ENCODE measurements at regions not wholly inside any gene's neighbourhood (a gene's known extent, or its start where the extent isn't known, plus 50 kb on each side); places are given as distances from the start of the nearest gene placed in this dataset.

DNA sequence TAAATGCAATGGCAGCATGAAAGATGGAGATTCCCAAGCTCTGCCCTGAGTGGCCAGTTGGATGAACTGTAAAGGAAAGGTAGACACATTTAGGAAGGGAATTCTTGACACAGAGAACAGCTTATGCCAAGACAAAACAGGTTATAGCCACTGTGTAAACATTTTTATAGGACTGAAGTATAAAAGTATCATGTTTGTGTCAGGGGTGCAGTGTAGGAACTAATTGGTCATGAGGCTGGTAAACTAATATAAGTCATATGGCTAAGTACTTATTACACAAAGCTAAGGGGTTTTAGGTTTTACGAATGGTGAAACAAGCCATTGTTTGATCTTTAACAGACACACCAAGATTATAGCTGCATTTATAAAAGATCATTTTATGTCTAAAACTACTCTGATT is 207.7 kb upstream of the SLC16A7 start:
- Histone ChIP-seq H3K9me3 (ENCODE audit: low read length) (no peaks in the 10 kb centered on the region; the same call in 1 of the 2 replicates), H3K79me2 (ENCODE audit: insufficient read depth, low read length) (no peaks in the 10 kb centered on the region), H3K27me3 (ENCODE audit: control insufficient read depth in 1 of 2, insufficient read depth in 2 of 2, low read length in 2 of 2) (no peaks in the 10 kb centered on the region; a peak in 1 of 5 replicates), H3K4me3 (replicated peaks in 1 of 3; ENCODE audit: insufficient read depth in 1 of 3, low read depth in 2 of 3, low read length in 3 of 3) (no peak overlapping the region), H2AFZ (ENCODE audit: low read length) (no peak overlapping the region), H3K27ac (ENCODE audit: extremely low read length, insufficient read depth, low read length) (no peak overlapping the region), H3K36me3 (replicated peaks in 1 of 2; ENCODE audit: control insufficient read depth in 1 of 2, insufficient read depth in 2 of 2, low read length in 2 of 2) (no peaks in the 10 kb centered on the region), H3K4me1 (ENCODE audit: insufficient read depth, low read length) (no peaks in the 10 kb centered on the region), H4K20me1 (ENCODE audit: insufficient read depth, low read length) (no peaks in the 10 kb centered on the region), H3K4me2 (ENCODE audit: low read depth, low read length) (no peak overlapping the region), H3K9ac (ENCODE audit: insufficient read depth, low read depth, low read length) (no peak overlapping the region)
- no TSS peak for BruUV-seq (replicated peaks)
- 5% methylated on average over 1 of the region's 1 CpG for WGBS (ENCODE audit: low lambda C conversion rate)
- intact Hi-C loops (cut with micrococcal nuclease; ENCODE audit: unreplicated experiment) (no loop called here), in situ Hi-C loops (cut with HindIII; ENCODE audit: extremely low pct_ligation_motif_present, low pct_unique_long_range_greater_than_20kb) (no loop called here)
- CTCF ChIA-PET (ENCODE audit: low intra/inter-chr PET ratio, low total read pairs) = no interaction called here
- no peak for FAIRE-seq
- POLR2A ChIA-PET = no interaction called here
- ATAC-seq = no peak
- no peak for DNase-seq (ENCODE audit: low spot score)
- TF ChIP-seq, protein P1, sequence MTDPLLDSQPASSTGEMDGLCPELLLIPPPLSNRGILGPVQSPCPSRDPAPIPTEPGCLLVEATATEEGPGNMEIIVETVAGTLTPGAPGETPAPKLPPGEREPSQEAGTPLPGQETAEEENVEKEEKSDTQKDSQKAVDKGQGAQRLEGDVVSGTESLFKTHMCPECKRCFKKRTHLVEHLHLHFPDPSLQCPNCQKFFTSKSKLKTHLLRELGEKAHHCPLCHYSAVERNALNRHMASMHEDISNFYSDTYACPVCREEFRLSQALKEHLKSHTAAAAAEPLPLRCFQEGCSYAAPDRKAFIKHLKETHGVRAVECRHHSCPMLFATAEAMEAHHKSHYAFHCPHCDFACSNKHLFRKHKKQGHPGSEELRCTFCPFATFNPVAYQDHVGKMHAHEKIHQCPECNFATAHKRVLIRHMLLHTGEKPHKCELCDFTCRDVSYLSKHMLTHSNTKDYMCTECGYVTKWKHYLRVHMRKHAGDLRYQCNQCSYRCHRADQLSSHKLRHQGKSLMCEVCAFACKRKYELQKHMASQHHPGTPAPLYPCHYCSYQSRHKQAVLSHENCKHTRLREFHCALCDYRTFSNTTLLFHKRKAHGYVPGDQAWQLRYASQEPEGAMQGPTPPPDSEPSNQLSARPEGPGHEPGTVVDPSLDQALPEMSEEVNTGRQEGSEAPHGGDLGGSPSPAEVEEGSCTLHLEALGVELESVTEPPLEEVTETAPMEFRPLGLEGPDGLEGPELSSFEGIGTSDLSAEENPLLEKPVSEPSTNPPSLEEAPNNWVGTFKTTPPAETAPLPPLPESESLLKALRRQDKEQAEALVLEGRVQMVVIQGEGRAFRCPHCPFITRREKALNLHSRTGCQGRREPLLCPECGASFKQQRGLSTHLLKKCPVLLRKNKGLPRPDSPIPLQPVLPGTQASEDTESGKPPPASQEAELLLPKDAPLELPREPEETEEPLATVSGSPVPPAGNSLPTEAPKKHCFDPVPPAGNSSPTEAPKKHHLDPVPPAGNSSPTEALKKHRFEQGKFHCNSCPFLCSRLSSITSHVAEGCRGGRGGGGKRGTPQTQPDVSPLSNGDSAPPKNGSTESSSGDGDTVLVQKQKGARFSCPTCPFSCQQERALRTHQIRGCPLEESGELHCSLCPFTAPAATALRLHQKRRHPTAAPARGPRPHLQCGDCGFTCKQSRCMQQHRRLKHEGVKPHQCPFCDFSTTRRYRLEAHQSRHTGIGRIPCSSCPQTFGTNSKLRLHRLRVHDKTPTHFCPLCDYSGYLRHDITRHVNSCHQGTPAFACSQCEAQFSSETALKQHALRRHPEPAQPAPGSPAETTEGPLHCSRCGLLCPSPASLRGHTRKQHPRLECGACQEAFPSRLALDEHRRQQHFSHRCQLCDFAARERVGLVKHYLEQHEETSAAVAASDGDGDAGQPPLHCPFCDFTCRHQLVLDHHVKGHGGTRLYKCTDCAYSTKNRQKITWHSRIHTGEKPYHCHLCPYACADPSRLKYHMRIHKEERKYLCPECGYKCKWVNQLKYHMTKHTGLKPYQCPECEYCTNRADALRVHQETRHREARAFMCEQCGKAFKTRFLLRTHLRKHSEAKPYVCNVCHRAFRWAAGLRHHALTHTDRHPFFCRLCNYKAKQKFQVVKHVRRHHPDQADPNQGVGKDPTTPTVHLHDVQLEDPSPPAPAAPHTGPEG (CRISPR knock-in tag; IDR thresholded peaks at IDR 0.05) = no peak
- no peak for TF ChIP-seq KLF12 (CRISPR knock-in tag; IDR thresholded peaks at IDR 0.05; ENCODE audit: borderline replicate concordance)
- TF ChIP-seq, protein P2, sequence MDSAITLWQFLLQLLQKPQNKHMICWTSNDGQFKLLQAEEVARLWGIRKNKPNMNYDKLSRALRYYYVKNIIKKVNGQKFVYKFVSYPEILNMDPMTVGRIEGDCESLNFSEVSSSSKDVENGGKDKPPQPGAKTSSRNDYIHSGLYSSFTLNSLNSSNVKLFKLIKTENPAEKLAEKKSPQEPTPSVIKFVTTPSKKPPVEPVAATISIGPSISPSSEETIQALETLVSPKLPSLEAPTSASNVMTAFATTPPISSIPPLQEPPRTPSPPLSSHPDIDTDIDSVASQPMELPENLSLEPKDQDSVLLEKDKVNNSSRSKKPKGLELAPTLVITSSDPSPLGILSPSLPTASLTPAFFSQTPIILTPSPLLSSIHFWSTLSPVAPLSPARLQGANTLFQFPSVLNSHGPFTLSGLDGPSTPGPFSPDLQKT (CRISPR knock-in tag; IDR thresholded peaks at IDR 0.05; ENCODE audit: borderline replicate concordance) = no peak
- no peak for TF ChIP-seq NFKBIZ (CRISPR knock-in tag; IDR thresholded peaks at IDR 0.05)
- no peak for TF ChIP-seq ZNF780A (CRISPR knock-in tag; IDR thresholded peaks at IDR 0.05)
- TF ChIP-seq ZNF296 (CRISPR knock-in tag; conservative IDR thresholded peaks at IDR 0.05) = no peak
- no peak for TF ChIP-seq KLF15 (CRISPR knock-in tag; IDR thresholded peaks at IDR 0.05; ENCODE audit: borderline replicate concordance)
- no peak for TF ChIP-seq ARNT2 (CRISPR knock-in tag; IDR thresholded peaks at IDR 0.05; ENCODE audit: low read depth)
- TF ChIP-seq, protein P3, sequence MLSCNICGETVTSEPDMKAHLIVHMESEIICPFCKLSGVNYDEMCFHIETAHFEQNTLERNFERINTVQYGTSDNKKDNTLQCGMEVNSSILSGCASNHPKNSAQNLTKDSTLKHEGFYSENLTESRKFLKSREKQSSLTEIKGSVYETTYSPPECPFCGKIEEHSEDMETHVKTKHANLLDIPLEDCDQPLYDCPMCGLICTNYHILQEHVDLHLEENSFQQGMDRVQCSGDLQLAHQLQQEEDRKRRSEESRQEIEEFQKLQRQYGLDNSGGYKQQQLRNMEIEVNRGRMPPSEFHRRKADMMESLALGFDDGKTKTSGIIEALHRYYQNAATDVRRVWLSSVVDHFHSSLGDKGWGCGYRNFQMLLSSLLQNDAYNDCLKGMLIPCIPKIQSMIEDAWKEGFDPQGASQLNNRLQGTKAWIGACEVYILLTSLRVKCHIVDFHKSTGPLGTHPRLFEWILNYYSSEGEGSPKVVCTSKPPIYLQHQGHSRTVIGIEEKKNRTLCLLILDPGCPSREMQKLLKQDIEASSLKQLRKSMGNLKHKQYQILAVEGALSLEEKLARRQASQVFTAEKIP (CRISPR knock-in tag; IDR thresholded peaks at IDR 0.05; ENCODE audit: borderline replicate concordance) = no peak
- no peak for TF ChIP-seq ZBTB21 (CRISPR knock-in tag; IDR thresholded peaks at IDR 0.05)
- TF ChIP-seq MEIS2 (CRISPR knock-in tag; IDR thresholded peaks at IDR 0.05) = no peak
- no peak for TF ChIP-seq HDAC2 (CRISPR knock-in tag; IDR thresholded peaks at IDR 0.05)
- TF ChIP-seq GFI1 (CRISPR knock-in tag; IDR thresholded peaks at IDR 0.05; ENCODE audit: borderline replicate concordance) = no peak
- TF ChIP-seq, protein P4, sequence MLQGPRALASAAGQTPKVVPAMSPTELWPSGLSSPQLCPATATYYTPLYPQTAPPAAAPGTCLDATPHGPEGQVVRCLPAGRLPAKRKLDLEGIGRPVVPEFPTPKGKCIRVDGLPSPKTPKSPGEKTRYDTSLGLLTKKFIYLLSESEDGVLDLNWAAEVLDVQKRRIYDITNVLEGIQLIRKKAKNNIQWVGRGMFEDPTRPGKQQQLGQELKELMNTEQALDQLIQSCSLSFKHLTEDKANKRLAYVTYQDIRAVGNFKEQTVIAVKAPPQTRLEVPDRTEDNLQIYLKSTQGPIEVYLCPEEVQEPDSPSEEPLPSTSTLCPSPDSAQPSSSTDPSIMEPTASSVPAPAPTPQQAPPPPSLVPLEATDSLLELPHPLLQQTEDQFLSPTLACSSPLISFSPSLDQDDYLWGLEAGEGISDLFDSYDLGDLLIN (CRISPR knock-in tag; IDR thresholded peaks at IDR 0.05; ENCODE audit: borderline replicate concordance) = no peak

Data from HepG2 (cell line).